ENCODE measurements at regions not wholly inside any gene's neighbourhood (a gene's known extent, or its start where the extent isn't known, plus 50 kb on each side); places are given as distances from the start of the nearest gene placed in this dataset.

DNA sequence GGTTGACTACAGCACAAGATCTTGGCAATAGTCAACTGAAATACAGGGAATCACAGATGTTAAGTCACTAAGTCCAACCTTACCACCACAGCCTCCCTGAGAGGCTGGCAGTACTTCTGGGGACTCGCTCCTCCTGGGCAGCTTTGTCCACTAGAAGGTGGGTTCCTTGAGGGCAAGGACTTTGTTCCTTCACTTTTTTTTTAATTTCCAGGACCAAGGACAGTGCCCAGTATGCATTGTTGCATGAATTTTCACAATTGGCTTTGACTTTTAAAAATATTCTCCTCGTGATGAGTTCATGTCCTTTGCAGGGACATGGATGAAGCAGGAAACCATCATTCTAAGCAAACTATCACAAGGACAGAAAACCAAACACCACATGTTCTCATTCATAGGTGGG lies 96.7 kb upstream of the IGSF21 start:
- H3K36me3 ChIP-seq (ENCODE audit: control insufficient read depth in 2 of 2, insufficient read depth in 2 of 2, low read length in 2 of 2) = no peaks in the 10 kb centered on the region
- H3K9me3 ChIP-seq (ENCODE audit: control insufficient read depth in 2 of 2, low read length in 2 of 2) = no peaks in the 10 kb centered on the region
- H3K27me3 ChIP-seq (ENCODE audit: control insufficient read depth in 1 of 2, insufficient read depth in 2 of 2, low read length in 2 of 2) = peaks cover 19 to 24% of the 10 kb centered on the region in 2 donors
- H3K4me1 ChIP-seq (ENCODE audit: control insufficient read depth, insufficient read depth, low read length) = no peaks in the 10 kb centered on the region
- no peak overlapping the region for H3K9ac ChIP-seq (ENCODE audit: low read length in 2 of 2)
- no peak overlapping the region for H3K27ac ChIP-seq (ENCODE audit: low read length)
- H3K4me3 ChIP-seq (ENCODE audit: low read length in 2 of 2) = no peak overlapping the region

DNA sequence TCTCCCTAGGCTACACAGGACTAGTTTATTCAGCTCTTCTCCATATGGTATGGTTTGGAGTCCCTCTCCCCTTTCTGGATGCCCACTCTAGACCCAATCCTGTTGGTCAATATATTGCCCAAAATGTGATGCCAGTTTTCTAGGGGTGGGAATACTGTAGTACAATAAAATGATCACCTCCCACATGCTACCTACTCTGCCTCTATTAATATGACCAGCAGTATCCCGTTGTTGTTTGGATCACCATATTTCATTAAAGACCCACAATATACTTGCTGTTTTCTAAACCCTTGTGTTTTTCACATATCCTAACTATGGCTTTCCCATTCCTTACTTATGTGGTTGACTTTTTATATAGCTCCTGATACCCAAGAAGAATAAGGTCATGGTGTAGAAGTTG lies 95.9 kb upstream of the IGSF21 start:
- H3K4me1 ChIP-seq (ENCODE audit: control insufficient read depth, insufficient read depth, low read length) = no peaks in the 10 kb centered on the region
- H3K36me3 ChIP-seq (ENCODE audit: control insufficient read depth in 2 of 2, insufficient read depth in 2 of 2, low read length in 2 of 2) = no peaks in the 10 kb centered on the region
- H3K9me3 ChIP-seq (ENCODE audit: control insufficient read depth in 2 of 2, low read length in 2 of 2) = no peaks in the 10 kb centered on the region
- no peak overlapping the region for H3K9ac ChIP-seq (ENCODE audit: low read length in 2 of 2)
- H3K4me3 ChIP-seq (ENCODE audit: low read length in 2 of 2) = no peak overlapping the region
- peaks cover 16 to 26% of the 10 kb centered on the region in 2 donors for H3K27me3 ChIP-seq (ENCODE audit: control insufficient read depth in 1 of 2, insufficient read depth in 2 of 2, low read length in 2 of 2)
- no peak overlapping the region for H3K27ac ChIP-seq (ENCODE audit: low read length)

DNA sequence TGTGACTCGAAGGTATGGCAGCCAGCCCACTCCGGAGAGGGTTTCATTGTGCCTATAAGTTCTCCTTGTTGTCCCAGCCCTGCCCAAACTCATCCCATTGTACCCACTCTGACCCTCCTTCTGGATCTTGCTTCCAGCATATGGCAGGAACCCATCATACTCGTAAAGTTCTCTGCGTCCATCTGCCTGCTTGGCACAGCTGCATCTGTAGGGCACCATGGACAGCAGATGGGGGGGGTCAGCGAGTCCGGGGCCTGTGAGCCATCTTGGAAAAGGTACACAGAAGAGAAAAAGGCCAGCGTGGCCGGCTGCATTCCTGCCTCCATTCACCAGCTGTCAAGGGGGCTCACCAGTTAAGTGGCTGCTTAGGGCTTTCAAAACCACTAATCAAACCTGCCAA lies 94.9 kb upstream of the IGSF21 start:
- Histone ChIP-seq H3K9ac (ENCODE audit: low read length in 2 of 2) (no peak overlapping the region), H3K27me3 (ENCODE audit: control insufficient read depth in 1 of 2, insufficient read depth in 2 of 2, low read length in 2 of 2) (peaks cover 16 to 28% of the 10 kb centered on the region in 2 donors), H3K9me3 (ENCODE audit: control insufficient read depth in 2 of 2, low read length in 2 of 2) (no peaks in the 10 kb centered on the region), H3K36me3 (ENCODE audit: control insufficient read depth in 2 of 2, insufficient read depth in 2 of 2, low read length in 2 of 2) (no peaks in the 10 kb centered on the region), H3K4me1 (ENCODE audit: control insufficient read depth, insufficient read depth, low read length) (no peaks in the 10 kb centered on the region), H3K4me3 (ENCODE audit: low read length in 2 of 2) (no peak overlapping the region), H3K27ac (ENCODE audit: low read length) (no peak overlapping the region)

DNA sequence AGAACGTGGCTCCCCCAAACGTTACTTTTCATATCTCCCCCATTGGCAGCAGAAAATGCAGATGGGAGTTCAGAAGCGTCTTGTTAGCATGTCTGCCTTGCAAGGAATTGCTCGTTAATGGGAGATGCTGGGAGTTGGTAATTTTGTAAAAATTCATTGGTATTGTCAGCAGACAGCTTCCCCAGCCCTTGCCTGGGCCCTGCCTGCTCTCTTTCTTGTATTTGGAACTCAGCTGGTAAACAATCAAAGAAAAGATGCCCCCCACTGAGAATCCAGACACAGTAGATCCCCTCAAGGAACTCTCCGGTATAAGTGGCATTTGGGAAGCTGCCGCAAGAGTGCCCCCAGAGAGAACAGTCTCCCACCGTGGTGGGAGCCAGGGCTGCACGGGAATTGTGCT lies 94.4 kb upstream of the IGSF21 start:
- H3K27ac ChIP-seq (ENCODE audit: low read length) = no peak overlapping the region

DNA sequence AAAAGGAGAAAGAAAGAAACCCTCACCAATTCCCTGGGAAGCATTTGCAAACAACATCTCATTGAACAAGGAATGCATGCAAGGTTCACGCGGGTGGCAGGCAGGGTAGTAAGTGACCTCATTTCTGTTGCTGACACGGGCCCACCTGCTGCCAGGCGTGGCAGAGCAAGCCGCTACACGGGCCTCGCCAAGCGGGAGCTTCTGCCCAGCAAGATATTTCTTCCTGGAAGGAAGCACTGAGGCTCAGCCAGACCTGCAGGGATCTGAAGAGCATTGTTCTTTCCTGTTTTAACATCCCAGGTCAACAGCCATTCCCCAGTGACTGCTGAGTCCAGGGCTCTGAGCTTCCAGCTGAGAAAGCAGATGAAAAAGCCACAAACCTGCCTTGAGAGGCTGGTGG lies 91.9 kb upstream of the IGSF21 start:
- Histone ChIP-seq H3K27me3 (ENCODE audit: control insufficient read depth in 1 of 2, insufficient read depth in 2 of 2, low read length in 2 of 2) (peaks cover 8 to 27% of the 10 kb centered on the region in 2 donors), H3K9ac (ENCODE audit: low read length in 2 of 2) (no peak overlapping the region), H3K36me3 (ENCODE audit: control insufficient read depth in 2 of 2, insufficient read depth in 2 of 2, low read length in 2 of 2) (no peaks in the 10 kb centered on the region), H3K27ac (ENCODE audit: low read length) (no peak overlapping the region), H3K4me3 (ENCODE audit: low read length in 2 of 2) (no peak overlapping the region), H3K9me3 (ENCODE audit: control insufficient read depth in 2 of 2, low read length in 2 of 2) (no peaks in the 10 kb centered on the region), H3K4me1 (ENCODE audit: control insufficient read depth, insufficient read depth, low read length) (no peaks in the 10 kb centered on the region)

More for the DNA sequence above, 94.4 kb upstream of the IGSF21 start:
- Histone ChIP-seq H3K36me3 (ENCODE audit: control insufficient read depth in 2 of 2, insufficient read depth in 2 of 2, low read length in 2 of 2) (no peaks in the 10 kb centered on the region), H3K4me3 (ENCODE audit: low read length in 2 of 2) (no peak overlapping the region), H3K9ac (ENCODE audit: low read length in 2 of 2) (no peak overlapping the region), H3K4me1 (ENCODE audit: control insufficient read depth, insufficient read depth, low read length) (no peaks in the 10 kb centered on the region), H3K9me3 (ENCODE audit: control insufficient read depth in 2 of 2, low read length in 2 of 2) (no peaks in the 10 kb centered on the region), H3K27me3 (ENCODE audit: control insufficient read depth in 1 of 2, insufficient read depth in 2 of 2, low read length in 2 of 2) (peaks cover 17 to 28% of the 10 kb centered on the region in 2 donors)

DNA sequence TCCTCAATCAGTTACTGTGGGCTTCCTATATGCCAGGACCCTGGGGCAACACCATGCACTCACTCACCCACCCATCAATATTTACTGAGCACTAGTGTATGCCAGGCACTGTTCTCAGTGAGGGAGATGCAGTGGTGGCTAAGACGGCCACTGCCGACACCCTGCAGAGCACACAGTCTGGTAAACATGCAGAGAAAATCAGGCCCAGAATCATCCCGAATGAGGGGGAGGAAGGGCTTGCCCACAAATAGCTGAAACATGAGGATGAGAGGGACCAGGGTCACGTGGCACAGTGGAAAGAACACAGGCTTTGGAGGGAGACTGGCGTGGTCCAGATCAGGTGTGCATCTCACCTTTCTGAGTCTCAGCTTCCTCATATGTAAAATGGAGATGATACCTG lies 89.2 kb upstream of the IGSF21 start:
- Histone ChIP-seq H3K4me1 (ENCODE audit: control insufficient read depth, insufficient read depth, low read length) (no peaks in the 10 kb centered on the region), H3K36me3 (ENCODE audit: control insufficient read depth in 2 of 2, insufficient read depth in 2 of 2, low read length in 2 of 2) (no peaks in the 10 kb centered on the region), H3K27me3 (ENCODE audit: control insufficient read depth in 1 of 2, insufficient read depth in 2 of 2, low read length in 2 of 2) (peaks cover 5 to 35% of the 10 kb centered on the region in 2 donors), H3K9ac (ENCODE audit: low read length in 2 of 2) (no peak overlapping the region), H3K4me3 (ENCODE audit: low read length in 2 of 2) (no peak overlapping the region), H3K27ac (ENCODE audit: low read length) (no peak overlapping the region), H3K9me3 (ENCODE audit: control insufficient read depth in 2 of 2, low read length in 2 of 2) (no peaks in the 10 kb centered on the region)

DNA sequence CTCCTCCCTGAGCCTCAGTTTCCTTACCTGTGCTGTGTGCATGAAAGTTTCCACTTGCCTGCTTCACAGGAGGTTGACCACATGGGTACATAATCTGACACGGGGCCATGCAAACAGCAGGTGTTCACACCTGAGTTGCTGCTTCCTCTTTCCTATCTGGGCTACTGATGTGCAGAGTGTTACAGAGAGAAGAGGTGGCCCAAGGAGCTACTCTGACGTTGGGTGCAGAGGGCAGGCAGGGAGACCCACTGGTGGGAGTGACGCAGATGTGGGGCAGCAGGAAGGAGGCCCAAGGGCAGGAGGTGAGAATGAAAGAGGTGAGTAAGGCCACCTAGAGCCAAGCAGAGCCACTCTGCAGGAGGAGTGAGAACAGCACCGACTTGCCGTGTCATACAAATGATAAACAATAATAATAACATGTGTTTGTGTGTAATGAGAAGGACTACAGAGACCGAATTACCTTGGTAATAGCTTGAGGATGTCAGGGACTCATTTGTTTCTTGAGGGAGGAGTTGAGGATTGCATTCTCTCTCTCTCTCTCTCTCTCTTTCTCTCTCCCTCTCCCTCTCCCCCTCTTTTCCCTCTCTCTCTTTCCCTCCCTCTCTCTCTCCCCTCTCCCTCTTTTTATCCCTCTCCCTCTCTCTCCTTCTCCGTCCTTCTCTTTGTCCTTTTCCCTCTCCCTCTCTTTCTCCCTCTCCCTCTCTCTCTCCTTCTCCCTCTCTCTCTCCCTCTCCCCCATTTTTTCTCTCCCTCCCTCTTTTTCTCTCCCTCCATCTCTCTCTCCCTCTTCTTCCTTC lies 87.4 kb upstream of the IGSF21 start:
- Histone ChIP-seq H3K4me1 (ENCODE audit: control insufficient read depth, insufficient read depth, low read length) (no peaks in the 10 kb centered on the region), H3K36me3 (ENCODE audit: control insufficient read depth in 2 of 2, insufficient read depth in 2 of 2, low read length in 2 of 2) (no peaks in the 10 kb centered on the region), H3K4me3 (ENCODE audit: low read length in 2 of 2) (no peak overlapping the region), H3K9ac (ENCODE audit: low read length in 2 of 2) (no peak overlapping the region), H3K27ac (ENCODE audit: low read length) (no peak overlapping the region), H3K27me3 (ENCODE audit: control insufficient read depth in 1 of 2, insufficient read depth in 2 of 2, low read length in 2 of 2) (peaks cover 9 to 35% of the 10 kb centered on the region in 2 donors), H3K9me3 (ENCODE audit: control insufficient read depth in 2 of 2, low read length in 2 of 2) (no peaks in the 10 kb centered on the region)

GRCh38 chr1:18021242-18021641 lies 86.4 kb upstream of the IGSF21 start:
- no peaks in the 10 kb centered on the region for H3K9me3 ChIP-seq (ENCODE audit: control insufficient read depth in 2 of 2, low read length in 2 of 2)
- H3K4me1 ChIP-seq (ENCODE audit: control insufficient read depth, insufficient read depth, low read length) = no peaks in the 10 kb centered on the region
- no peak overlapping the region for H3K9ac ChIP-seq (ENCODE audit: low read length in 2 of 2)
- no peaks in the 10 kb centered on the region for H3K36me3 ChIP-seq (ENCODE audit: control insufficient read depth in 2 of 2, insufficient read depth in 2 of 2, low read length in 2 of 2)
- H3K4me3 ChIP-seq (ENCODE audit: low read length in 2 of 2) = no peak overlapping the region
- no peak overlapping the region for H3K27ac ChIP-seq (ENCODE audit: low read length)
- peaks cover 9 to 28% of the 10 kb centered on the region in 2 donors for H3K27me3 ChIP-seq (ENCODE audit: control insufficient read depth in 1 of 2, insufficient read depth in 2 of 2, low read length in 2 of 2)

DNA sequence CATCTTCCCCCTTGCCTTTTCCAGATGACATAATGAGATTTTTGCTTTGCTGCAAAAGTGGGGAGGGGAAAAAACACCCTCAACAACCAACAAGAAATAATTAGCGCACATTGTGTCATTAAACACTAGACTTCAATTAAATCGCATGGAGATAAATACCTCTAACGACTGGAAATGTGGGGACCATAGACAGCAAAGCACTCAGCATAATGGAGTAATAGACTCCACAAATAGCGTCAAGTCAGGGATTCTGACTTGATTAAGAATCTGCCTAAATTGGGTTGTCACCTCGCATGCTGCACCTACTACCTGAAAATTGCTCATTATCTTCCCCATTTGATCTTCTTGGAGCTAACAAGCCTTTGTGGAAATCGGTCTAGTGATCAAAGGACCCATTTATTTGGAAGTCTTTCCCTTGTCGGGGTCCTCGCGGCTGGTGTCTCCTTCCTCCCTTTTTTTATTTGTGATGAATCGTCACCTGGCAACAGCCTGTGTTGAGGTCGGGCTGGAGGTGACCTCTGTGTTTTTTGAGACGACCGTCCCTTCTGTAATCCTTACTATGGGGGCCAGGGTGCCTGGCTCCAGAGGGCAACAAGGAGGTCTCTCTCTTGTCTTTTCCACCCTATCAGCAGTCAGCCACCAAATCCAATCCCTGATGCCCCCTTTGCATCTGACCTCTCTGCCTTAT lies 75.3 kb upstream of the IGSF21 start:
- H3K27ac ChIP-seq (ENCODE audit: low read length) = no peak overlapping the region
- H3K9me3 ChIP-seq (ENCODE audit: control insufficient read depth in 2 of 2, low read length in 2 of 2) = no peaks in the 10 kb centered on the region
- no peaks in the 10 kb centered on the region for H3K36me3 ChIP-seq (ENCODE audit: control insufficient read depth in 2 of 2, insufficient read depth in 2 of 2, low read length in 2 of 2)
- H3K27me3 ChIP-seq (ENCODE audit: control insufficient read depth in 1 of 2, insufficient read depth in 2 of 2, low read length in 2 of 2) = peaks cover 13 to 41% of the 10 kb centered on the region in 2 donors
- no peaks in the 10 kb centered on the region for H3K4me1 ChIP-seq (ENCODE audit: control insufficient read depth, insufficient read depth, low read length)
- no peak overlapping the region for H3K9ac ChIP-seq (ENCODE audit: low read length in 2 of 2)
- no peak overlapping the region for H3K4me3 ChIP-seq (ENCODE audit: low read length in 2 of 2)

GRCh38 chr1:18035145-18035544 lies 72.5 kb upstream of the IGSF21 start:
- Histone ChIP-seq H3K36me3 (ENCODE audit: control insufficient read depth in 2 of 2, insufficient read depth in 2 of 2, low read length in 2 of 2) (no peaks in the 10 kb centered on the region), H3K4me1 (ENCODE audit: control insufficient read depth, insufficient read depth, low read length) (no peaks in the 10 kb centered on the region), H3K27ac (ENCODE audit: low read length) (no peak overlapping the region), H3K4me3 (ENCODE audit: low read length in 2 of 2) (no peak overlapping the region), H3K27me3 (ENCODE audit: control insufficient read depth in 1 of 2, insufficient read depth in 2 of 2, low read length in 2 of 2) (peaks cover 7 to 23% of the 10 kb centered on the region in 2 donors), H3K9me3 (ENCODE audit: control insufficient read depth in 2 of 2, low read length in 2 of 2) (no peaks in the 10 kb centered on the region), H3K9ac (ENCODE audit: low read length in 2 of 2) (no peak overlapping the region)

DNA sequence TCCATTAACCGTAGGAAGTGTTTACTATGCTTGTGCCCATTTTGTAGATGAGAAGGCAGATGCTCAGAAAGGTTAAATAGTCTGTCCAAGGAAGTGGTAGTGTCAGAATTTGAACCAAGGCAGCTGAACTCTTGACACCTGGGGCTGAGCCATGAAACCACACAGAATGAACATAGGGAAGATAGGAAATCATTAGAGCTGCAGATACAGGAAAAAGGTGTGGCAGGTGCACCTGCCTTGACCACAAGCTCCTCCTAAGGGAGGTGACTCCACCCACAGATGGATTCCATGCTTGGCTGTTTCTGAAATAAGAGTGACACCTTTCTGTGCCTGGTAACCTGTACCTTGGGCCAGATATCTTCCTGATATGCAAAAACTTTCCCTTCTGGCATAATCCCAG lies 69.9 kb upstream of the IGSF21 start:
- Histone ChIP-seq H3K27me3 (ENCODE audit: control insufficient read depth in 1 of 2, insufficient read depth in 2 of 2, low read length in 2 of 2) (peaks cover 0 to 15% of the 10 kb centered on the region in 2 donors), H3K9ac (ENCODE audit: low read length in 2 of 2) (no peak overlapping the region), H3K27ac (ENCODE audit: low read length) (no peak overlapping the region), H3K36me3 (ENCODE audit: control insufficient read depth in 2 of 2, insufficient read depth in 2 of 2, low read length in 2 of 2) (no peaks in the 10 kb centered on the region), H3K9me3 (ENCODE audit: control insufficient read depth in 2 of 2, low read length in 2 of 2) (no peaks in the 10 kb centered on the region), H3K4me3 (ENCODE audit: low read length in 2 of 2) (no peak overlapping the region), H3K4me1 (ENCODE audit: control insufficient read depth, insufficient read depth, low read length) (no peaks in the 10 kb centered on the region)
